ENCODE measurements at regions not wholly inside any gene's neighbourhood (a gene's known extent, or its start where the extent isn't known, plus 50 kb on each side); places are given as distances from the start of the nearest gene placed in this dataset.
A peak's percentile ranks its signal among the peaks of the same experiment; 100 is the strongest.
"Not testable (repeated sequence)": the region's sequence is repeated elsewhere in the genome, so short reads cannot be mapped to it uniquely, and the experiment has no call there.

GRCh38 chr2:238521870-238522269 is 95.1 kb downstream of the ASB1 start:
- no peak for ATAC-seq

GRCh38 chr2:238523158-238524110 is 96.7 kb downstream of the ASB1 start:
- ATAC-seq: peak; percentile 12

GRCh38 chr2:238524426-238524983 is 97.8 kb downstream of the ASB1 start:
- no peak for ATAC-seq

- no peak for ATAC-seq
Observed at GRCh38 chr2:238525990-238526389, 99.3 kb downstream of the ASB1 start.

GRCh38 chr2:238527565-238527964 is 100.8 kb downstream of the ASB1 start:
- ATAC-seq: peak; percentile 69

- peak; percentile 63 for ATAC-seq
Observed at GRCh38 chr2:238528953-238529781, 102.4 kb downstream of the ASB1 start.

- ATAC-seq: not testable (repeated sequence)
Observed at GRCh38 chr2:238531017-238531645, 104.4 kb downstream of the ASB1 start.

- not testable (repeated sequence) for ATAC-seq
Observed at GRCh38 chr2:238543732-238544131, 117.0 kb downstream of the ASB1 start.

- ATAC-seq: no peak
Observed at GRCh38 chr2:238548902-238549462, 122.3 kb downstream of the ASB1 start.

- ATAC-seq: no peak
Observed at GRCh38 chr2:238549866-238550265, 123.1 kb downstream of the ASB1 start.

- ATAC-seq: no peak
Observed at GRCh38 chr2:238551091-238551490, 124.4 kb downstream of the ASB1 start.

- no peak for ATAC-seq
Observed at GRCh38 chr2:238552226-238552625, 125.5 kb downstream of the ASB1 start.

- no peak for ATAC-seq
Observed at GRCh38 chr2:238553159-238553558, 126.4 kb downstream of the ASB1 start.

- no peak for ATAC-seq
Observed at GRCh38 chr2:238554468-238555315, 128.0 kb downstream of the ASB1 start.

GRCh38 chr2:238555786-238556542 is 129.2 kb downstream of the ASB1 start:
- ATAC-seq: no peak

GRCh38 chr2:238557431-238557830 is 130.7 kb downstream of the ASB1 start:
- no peak for ATAC-seq

GRCh38 chr2:238557936-238558335 is 131.2 kb downstream of the ASB1 start:
- ATAC-seq: peak; percentile 10

GRCh38 chr2:238558456-238559099 is 131.9 kb downstream of the ASB1 start:
- no peak for ATAC-seq

GRCh38 chr2:238560234-238560633 is 133.5 kb downstream of the ASB1 start:
- no peak for ATAC-seq

- ATAC-seq: no peak
Observed at GRCh38 chr2:238561230-238561629, 134.5 kb downstream of the ASB1 start.
